ENCODE measurements at regions not wholly inside any gene's neighbourhood (a gene's known extent, or its start where the extent isn't known, plus 50 kb on each side); places are given as distances from the start of the nearest gene placed in this dataset.

DNA sequence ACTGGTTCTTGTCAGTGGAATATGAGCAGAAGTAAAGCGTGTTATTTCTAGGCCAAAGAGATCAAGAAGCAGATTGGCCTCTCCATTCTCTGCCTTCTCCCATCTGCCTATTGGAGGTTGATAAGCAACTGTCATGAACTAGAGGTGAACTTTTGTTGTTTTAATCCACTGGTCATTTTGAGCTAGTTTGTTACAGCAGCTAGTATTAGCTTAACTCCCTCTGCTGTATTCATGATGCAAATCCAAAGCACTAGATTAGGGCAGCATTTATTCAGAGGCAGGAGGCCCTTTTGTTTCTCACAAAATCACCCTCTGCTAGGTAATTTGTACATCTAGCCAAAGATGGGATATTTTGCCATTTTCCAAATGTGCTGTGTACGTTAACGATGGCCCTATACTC is 97.3 kb upstream of the DPT start:
- Histone ChIP-seq H3K4me3 (ENCODE audit: low read depth, low read length) (no peak overlapping the region), H3K27me3 (ENCODE audit: control insufficient read depth, insufficient read depth, low read length) (no peaks in the 10 kb centered on the region), H3K36me3 (ENCODE audit: control insufficient read depth, insufficient read depth, low read length) (no peaks in the 10 kb centered on the region)
- TF ChIP-seq, protein P1, sequence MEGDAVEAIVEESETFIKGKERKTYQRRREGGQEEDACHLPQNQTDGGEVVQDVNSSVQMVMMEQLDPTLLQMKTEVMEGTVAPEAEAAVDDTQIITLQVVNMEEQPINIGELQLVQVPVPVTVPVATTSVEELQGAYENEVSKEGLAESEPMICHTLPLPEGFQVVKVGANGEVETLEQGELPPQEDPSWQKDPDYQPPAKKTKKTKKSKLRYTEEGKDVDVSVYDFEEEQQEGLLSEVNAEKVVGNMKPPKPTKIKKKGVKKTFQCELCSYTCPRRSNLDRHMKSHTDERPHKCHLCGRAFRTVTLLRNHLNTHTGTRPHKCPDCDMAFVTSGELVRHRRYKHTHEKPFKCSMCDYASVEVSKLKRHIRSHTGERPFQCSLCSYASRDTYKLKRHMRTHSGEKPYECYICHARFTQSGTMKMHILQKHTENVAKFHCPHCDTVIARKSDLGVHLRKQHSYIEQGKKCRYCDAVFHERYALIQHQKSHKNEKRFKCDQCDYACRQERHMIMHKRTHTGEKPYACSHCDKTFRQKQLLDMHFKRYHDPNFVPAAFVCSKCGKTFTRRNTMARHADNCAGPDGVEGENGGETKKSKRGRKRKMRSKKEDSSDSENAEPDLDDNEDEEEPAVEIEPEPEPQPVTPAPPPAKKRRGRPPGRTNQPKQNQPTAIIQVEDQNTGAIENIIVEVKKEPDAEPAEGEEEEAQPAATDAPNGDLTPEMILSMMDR (IDR thresholded peaks at IDR 0.05; ENCODE audit: insufficient read depth, low read length, severe bottlenecking): no peak
- no peak for DNase-seq (ENCODE audit: low read depth)
- no peak for FAIRE-seq

DNA sequence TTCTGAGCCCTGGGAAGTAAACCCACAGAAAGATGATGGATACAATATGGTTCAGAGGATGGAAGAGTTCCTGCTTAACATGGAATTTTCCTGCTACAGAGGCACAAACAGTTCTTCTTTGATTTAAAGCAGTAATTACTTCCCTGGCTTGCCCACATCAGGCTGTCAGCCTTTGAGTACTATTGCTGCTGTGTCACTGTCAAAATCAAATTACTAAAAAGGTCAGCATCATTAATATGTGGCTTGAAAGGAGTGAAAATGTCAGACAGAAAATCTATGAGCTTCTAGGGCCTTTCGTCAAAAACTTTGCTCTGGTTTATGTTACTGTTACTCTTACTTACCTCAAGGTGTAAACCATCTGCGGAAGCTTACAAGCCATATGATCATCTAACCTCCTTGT is 98.6 kb upstream of the DPT start:
- no peak overlapping the region for H3K4me3 ChIP-seq (ENCODE audit: low read depth, low read length)
- DNase-seq (ENCODE audit: low read depth) (no peak), FAIRE-seq (no peak)
- TF ChIP-seq, protein P1 (IDR thresholded peaks at IDR 0.05; ENCODE audit: insufficient read depth, low read length, severe bottlenecking): no peak
- H3K36me3 ChIP-seq (ENCODE audit: control insufficient read depth, insufficient read depth, low read length): no peaks in the 10 kb centered on the region
- H3K27me3 ChIP-seq (ENCODE audit: control insufficient read depth, insufficient read depth, low read length): no peaks in the 10 kb centered on the region

DNA sequence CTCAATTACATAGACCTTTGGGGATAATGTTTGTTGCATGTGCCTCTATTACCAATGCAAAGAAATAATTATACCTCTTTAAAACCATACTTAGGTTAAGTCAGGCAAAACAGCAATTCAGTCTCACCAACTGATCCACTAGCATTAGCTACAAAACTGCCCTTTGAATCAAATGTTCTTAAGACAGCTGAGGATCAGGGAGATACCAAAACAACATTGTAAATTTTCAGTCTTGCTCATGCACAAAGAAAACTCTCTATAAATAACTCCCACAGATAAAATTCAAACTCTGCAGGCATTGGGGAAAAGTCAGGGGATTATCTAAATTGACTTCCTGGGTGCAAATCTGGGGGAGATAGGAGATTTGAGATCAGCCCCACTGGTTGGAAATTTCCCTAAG is 100.9 kb upstream of the DPT start:
- Histone ChIP-seq H3K4me3 (ENCODE audit: low read depth, low read length) (no peak overlapping the region), H3K36me3 (ENCODE audit: control insufficient read depth, insufficient read depth, low read length) (no peaks in the 10 kb centered on the region), H3K27me3 (ENCODE audit: control insufficient read depth, insufficient read depth, low read length) (no peaks in the 10 kb centered on the region)
- no peak for FAIRE-seq
- TF ChIP-seq, protein P1 (IDR thresholded peaks at IDR 0.05; ENCODE audit: insufficient read depth, low read length, severe bottlenecking): no peak
- DNase-seq (ENCODE audit: low read depth): no peak

DNA sequence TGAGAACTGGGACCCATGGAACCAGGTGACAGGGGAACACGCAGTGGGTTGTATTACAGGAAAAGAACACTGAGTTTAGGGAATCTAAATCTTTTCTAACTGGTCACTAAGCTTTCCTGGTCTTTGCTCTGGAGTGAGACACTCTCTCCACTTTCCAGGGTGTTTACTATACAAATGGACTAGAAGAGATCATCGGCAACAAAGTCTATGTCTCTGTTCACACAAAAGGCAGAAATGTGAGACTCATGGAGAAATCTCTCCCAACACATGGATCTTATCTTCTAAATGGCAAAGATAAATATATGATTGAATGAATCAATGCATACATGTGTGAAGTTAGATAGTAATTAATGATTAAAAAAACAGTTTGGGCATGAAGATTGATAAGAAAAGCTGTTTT is 101.6 kb upstream of the DPT start:
- Histone ChIP-seq H3K36me3 (ENCODE audit: control insufficient read depth, insufficient read depth, low read length) (no peaks in the 10 kb centered on the region), H3K27me3 (ENCODE audit: control insufficient read depth, insufficient read depth, low read length) (no peaks in the 10 kb centered on the region), H3K4me3 (ENCODE audit: low read depth, low read length) (no peak overlapping the region)
- no peak for FAIRE-seq
- no peak for DNase-seq (ENCODE audit: low read depth)
- TF ChIP-seq, protein P1 (IDR thresholded peaks at IDR 0.05; ENCODE audit: insufficient read depth, low read length, severe bottlenecking): no peak

DNA sequence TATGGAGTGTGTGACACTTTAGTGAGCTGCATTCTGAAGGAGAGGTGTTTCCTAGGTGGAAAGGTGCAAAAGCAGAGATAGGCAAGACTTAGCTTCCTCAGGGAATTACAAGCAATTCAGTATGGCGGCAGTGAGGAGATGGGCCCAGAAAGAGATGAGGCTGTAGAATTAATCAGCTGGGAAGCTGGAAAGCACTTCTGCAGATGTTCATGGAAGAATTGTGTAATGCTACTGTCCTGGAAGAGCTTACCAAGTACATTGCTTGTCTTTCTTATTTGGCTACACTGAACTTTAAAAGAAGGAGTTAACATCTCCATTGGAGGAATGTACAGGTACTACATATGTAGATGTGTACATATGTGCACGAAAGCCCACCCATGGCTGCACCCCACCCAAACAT is 103.7 kb upstream of the DPT start:
- TF ChIP-seq, protein P1 (IDR thresholded peaks at IDR 0.05; ENCODE audit: insufficient read depth, low read length, severe bottlenecking): no peak
- FAIRE-seq: no peak
- no peak for DNase-seq (ENCODE audit: low read depth)
- Histone ChIP-seq H3K27me3 (ENCODE audit: control insufficient read depth, insufficient read depth, low read length) (no peaks in the 10 kb centered on the region), H3K36me3 (ENCODE audit: control insufficient read depth, insufficient read depth, low read length) (no peaks in the 10 kb centered on the region), H3K4me3 (ENCODE audit: low read depth, low read length) (no peak overlapping the region)

DNA sequence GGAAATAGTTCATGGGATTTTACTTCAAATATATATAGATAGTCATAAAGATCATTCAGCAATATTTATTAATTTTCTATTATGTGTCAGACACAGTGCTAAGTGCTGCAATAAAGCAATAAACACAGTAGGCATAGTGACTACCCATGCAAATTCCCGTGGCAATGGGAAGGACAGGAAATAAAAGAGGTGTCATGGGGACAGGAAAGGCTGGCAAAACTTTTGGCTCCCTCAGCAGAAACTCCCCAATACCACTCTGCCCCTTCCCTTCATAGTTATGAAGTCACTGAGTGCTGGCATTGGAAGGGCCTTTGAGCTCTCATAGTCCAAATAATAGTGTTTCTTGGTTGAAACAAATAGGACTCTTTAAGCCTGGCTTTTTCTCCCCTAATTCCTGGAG is 104.4 kb upstream of the DPT start:
- FAIRE-seq: no peak
- H3K36me3 ChIP-seq (ENCODE audit: control insufficient read depth, insufficient read depth, low read length): no peaks in the 10 kb centered on the region
- no peak overlapping the region for H3K4me3 ChIP-seq (ENCODE audit: low read depth, low read length)
- TF ChIP-seq, protein P1 (IDR thresholded peaks at IDR 0.05; ENCODE audit: insufficient read depth, low read length, severe bottlenecking): no peak
- DNase-seq (ENCODE audit: low read depth): no peak
- H3K27me3 ChIP-seq (ENCODE audit: control insufficient read depth, insufficient read depth, low read length): no peaks in the 10 kb centered on the region
